GM12801 (cell line): ENCODE measurements at regions not wholly inside any gene's neighbourhood (a gene's known extent, or its start where the extent isn't known, plus 50 kb on each side); places are given as distances from the start of the nearest gene placed in this dataset.

Source experiments
- CTCF ChIP-seq: IDR thresholded peaks from one replicate; pipeline ENCODE4 v1.5.1; 2011; ENCODE audit warnings: control low read depth; ENCODE audit not compliant: insufficient read length; ENCODE audit errors: extremely low read depth

DNA sequence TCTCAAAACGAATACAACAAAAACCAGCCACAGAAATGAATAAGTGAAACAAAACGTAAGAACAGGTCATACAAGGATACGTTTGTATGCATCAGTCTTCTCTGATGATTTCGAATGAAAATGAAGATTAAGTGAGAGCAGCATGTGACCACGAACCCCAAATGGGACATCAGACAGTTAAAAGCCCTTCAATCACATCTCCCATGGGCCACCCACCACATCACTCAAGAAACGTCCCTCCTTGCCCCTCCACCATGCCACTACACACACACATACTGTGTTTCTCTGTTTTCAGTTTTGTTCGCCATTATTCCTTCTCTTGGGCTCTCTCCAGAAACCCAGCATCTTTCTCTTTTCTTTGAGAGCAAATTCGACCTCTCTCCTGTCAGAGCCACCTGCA is 355.6 kb upstream of the KAZN start:
- no peak for TF ChIP-seq CTCF

- no peak for TF ChIP-seq CTCF
These were observed 352.5 kb upstream of the KAZN start for GRCh38 chr1:14245954-14246353.

DNA sequence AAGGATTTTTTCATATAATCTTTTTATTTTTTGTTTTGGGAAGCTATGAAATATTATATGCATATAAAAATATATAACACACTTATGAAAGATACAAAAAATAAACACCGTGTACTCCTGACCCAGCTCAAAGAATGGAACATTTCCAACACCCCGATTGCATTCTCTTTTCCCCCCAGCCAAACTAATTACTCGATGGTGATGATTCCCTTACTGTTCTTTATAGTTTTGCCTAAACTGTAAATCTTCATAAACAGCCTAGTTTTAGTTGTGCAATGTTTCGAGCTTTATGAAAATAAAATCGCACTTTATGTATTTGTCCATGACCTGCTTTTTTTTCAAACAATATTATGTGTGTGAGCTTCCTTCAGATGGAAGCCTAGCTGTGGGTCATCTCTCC is 352.0 kb upstream of the KAZN start:
- no peak for TF ChIP-seq CTCF

DNA sequence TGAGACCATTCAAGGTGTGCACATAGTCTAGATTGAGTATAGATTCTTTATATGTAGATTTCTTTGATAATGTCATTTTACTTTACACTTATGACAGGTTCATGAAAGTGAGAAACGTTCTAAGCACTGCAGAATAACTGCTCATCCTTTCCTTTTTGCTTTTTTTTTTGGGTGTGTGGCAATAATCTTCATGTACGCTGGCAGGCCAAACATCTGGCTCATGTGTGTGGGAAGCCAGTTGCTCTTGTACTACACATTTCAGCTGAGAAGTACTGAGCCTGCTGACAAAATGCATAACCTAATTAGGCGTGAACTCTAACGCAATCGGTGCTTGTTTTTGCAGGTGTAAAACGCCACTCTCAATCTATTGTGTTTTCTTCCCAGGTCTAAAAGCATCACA is 350.8 kb upstream of the KAZN start:
- TF ChIP-seq CTCF, result no peak

- TF ChIP-seq CTCF, result no peak
These were observed 346.6 kb upstream of the KAZN start for GRCh38 chr1:14251871-14252270.

DNA sequence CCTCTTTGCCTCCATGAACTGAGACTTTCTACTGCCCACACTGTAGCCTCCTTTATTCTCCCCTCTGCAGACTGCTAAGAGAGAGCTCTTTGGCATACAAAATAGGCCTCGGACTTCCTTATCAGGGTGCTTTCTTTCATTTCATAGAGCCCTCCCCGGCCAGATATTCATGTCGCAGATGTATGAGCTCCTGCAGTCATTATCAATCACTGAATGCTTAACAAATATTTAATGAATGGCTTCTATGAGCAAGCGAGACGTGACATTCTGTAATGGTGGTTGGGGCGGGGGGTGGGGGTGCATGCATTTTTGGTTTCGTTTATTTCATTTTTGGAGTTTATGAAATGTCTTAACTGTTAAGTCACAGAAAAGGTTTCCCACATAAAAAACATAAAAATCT is 344.8 kb upstream of the KAZN start:
- TF ChIP-seq CTCF, result no peak

DNA sequence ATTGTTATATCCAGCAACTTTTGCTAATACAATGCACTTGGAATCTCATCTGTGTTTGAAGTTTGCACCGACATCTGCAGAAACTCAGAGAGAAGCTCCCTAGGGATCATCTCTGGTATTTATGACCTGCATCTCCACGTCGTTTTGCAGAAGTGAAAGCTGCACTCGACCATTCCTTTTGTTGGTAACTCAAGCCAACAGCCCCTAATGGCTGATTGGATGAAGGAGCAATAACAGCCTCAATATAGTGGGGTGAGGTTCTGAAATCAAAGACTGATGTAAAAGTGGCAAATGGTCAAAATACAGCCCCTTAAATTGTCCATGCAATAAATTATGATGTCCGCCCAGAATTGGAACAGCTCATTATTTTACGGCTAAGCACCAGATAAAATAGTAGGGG is 344.2 kb upstream of the KAZN start:
- TF ChIP-seq CTCF, result no peak

DNA sequence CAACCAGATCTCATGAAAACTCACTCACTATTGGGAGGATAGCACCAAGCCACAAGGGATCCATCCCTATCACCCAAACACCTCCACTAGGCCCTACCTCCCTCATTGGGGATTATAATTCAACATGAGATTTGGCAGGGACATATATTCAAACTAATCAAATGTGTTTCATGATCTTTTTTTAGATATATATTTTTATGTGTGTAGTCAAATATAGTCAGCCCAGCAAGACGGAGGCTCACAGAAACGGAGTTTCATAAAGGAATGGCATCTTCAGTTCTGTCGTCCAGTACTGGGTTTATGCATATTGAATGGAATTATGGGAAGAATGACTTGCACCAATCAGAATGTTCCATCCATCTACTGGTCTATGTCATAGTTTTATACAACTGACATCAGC is 343.3 kb upstream of the KAZN start:
- no peak for TF ChIP-seq CTCF
